Embryonic facial prominence (tissue), 1 donor: ENCODE measurements at regions not wholly inside any gene's neighbourhood (a gene's known extent, or its start where the extent isn't known, plus 50 kb on each side); places are given as distances from the start of the nearest gene placed in this dataset.
"Not testable (repeated sequence)": the region's sequence is repeated elsewhere in the genome, so short reads cannot be mapped to it uniquely, and the experiment has no call there.

Experiments used
- DNase-seq: peaks from one replicate; pipeline ENCODE4 v3.0.0-alpha.2; 2016; ENCODE audit errors: extremely low spot score

DNA sequence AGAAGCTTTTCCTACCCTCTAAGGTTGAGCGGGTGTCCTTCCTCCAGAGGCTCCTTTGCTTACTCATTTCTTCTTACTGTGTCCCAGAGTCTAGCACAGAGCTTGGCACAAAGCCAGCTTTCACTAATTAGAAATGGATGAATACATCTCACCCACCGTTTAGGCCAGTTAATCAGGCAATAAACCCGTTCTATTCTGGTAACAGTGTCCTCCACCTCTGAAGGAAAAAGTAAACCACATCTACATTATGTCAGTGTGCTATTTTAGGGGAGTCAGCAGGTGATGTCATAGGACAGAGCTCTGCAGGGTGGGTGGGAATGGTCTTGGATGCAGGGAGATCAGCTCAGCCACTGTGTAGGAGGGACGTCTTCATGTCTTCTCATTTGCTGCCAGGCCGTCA, 109.2 kb downstream of the OSTF1 start:
- no peak for DNase-seq

DNA sequence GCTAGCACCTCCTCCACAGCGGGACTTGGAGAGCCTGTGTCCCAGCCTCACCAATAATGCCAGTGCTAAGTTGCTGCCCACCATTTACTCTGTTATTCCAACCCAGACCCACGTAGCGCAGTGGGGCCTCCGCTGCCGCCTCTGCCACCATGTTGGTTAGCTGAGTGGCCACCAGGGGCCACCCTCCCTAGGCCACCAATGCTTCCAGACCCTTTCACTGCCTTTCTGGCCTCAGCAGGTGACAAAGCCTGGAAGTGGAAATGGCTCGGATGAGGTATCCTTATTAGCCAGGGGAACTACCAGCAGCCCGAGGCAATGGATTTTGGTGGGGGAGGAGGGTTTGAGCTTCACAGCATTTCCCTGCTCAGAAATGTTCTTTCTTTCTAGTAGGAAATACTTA, 110.1 kb downstream of the OSTF1 start:
- no peak for DNase-seq

DNA sequence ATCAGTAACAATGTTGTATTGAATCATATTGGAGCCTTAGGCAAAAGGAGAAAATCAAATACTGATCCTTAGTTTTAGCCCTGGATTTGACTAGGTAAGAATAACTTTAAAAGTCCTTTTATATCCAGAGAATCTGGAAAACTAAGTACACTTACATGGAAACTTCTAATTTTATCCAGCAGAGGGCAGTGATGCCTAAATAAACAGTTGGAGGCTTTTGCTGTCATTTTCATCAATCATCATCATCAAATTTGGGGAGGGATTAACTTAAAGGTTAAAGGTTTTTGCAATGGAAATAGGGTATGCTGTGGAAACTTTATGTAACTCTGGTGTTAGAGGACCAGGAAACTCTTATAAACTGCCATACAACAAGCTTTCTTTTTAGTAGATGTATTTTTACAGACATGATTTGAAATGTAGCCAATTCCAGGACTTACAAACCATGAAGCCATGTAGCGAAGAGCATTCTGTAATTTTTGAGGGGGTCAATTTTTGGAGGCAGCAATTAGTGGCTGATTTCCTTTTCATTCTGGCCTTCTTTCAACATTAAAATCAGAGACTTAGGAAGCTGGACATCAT, 112.7 kb downstream of the OSTF1 start:
- DNase-seq = no peak

DNA sequence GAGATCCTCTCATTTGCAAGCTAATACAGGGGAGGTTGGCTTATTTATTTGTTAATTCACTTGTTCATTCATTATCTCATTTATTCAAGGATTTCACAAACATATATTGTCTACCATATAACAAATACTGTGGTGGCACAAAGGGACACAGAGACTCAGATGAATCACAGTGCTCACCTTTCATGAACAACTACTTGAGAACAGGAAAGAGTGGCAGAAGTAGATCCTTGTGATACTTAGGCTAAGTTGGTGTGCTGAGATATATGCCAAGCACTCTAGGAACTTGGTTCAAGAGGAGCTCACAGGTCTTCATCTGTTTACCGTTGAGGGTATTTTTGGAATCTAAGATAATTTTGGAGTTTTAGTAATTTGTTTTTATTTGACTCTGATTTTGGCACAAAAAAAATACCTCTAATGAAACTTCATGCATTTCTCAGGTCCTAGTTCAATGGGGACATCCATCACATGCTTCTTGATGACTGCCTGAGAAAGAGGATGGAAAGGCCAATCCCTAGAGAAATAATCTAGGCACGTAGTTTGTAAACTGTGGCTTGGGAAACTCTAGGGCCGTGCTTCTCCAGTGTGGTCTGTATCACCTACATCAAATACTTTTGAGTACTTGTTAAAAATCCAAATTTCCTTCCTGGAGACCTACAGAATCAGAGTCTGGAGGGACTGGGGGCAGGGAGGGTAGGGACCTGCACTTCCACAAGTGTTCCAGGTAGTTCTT, 113.3 kb downstream of the OSTF1 start:
- no peak for DNase-seq

DNA sequence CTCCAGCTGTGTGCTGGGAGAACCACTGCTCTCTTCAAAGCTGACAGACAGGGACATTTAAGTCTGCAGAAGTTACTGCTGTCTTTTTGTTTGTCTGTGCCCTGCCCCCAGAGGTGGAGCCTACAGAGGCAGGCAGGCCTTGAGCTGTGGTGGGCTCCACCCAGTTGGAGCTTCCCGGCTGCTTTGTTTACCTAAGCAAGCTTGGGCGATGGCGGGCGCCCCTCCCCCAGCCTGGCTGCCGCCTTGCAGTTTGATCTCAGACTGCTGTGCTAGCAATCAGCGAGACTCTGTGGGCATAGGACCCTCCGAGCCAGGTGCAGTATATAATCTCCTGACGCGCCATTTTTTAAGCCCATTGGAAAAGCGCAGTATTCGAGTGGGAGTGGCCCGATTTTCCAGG, 119.7 kb downstream of the OSTF1 start:
- not testable (repeated sequence) for DNase-seq

DNA sequence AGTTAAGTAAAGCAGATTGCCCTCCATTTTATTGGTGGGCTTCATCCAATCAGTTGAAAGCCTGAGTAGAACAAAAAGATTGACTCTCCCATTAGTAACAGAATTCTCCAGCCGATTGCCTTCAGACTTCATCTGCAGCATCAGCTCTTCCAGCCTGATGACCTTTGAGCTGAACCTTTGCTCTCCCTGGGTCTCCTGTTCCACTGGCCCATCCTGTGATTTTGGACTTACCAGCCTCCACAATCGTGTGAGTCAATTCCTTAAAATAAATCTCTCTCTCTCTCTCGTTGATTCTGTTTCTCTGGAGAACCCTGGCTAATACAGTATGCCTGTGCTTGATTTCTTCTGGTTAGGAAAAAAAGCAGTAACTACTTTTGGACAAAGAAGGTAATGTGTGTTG, 121.9 kb downstream of the OSTF1 start:
- no peak for DNase-seq

DNA sequence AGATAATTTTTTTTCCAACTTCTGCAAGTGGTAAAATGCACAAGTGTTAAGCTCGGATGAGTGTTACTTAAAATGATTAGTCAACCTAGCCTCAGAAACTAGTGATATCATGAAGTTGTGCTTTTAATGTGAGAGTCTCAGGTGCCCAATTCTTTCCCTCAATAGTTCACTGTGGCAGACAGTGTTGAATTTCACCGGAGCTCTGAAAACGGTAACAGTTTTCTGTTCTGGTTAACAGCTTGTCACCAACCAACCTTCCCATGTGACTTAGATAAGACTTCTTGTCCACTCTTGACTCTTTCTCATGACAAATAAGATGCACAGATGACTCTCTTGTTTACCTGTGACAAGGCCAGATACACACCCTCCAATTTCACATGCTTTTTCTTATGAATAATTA, 125.5 kb downstream of the OSTF1 start:
- no peak for DNase-seq

DNA sequence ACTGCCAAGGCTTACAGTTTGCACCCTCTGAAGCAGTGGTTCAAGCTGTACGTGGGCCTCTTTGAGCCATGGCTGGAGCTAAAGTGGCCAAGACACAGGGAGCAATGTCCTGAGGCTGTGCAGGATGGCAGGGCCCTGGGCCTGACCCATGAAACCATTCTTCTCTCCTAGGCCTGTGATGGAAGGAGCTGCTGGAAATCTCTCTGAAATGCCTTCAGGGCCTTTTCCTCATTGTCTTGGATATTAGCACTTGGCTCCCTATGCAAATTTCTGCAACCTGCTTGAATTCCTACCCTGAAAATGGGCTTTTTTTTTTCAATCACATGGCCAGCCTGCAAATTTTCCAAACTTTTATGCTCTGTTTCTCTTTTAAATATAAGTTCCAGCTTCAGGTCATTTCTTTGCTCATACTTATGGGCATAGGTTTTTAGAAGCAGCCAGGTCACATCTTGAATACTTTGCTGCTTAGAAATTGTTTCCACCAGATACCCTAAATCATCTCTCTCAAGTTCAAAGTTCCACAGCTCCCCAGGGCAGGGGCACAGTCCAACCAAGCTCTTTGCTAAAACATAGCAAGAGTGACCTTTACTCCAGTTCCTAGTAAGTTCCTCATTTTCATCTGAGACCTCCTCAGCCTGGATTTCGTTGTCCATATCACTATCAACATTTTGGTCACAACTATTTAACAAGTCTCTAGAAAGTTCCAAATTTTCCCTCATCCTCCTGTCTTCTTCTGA, 138.3 kb downstream of the OSTF1 start:
- DNase-seq = no peak

DNA sequence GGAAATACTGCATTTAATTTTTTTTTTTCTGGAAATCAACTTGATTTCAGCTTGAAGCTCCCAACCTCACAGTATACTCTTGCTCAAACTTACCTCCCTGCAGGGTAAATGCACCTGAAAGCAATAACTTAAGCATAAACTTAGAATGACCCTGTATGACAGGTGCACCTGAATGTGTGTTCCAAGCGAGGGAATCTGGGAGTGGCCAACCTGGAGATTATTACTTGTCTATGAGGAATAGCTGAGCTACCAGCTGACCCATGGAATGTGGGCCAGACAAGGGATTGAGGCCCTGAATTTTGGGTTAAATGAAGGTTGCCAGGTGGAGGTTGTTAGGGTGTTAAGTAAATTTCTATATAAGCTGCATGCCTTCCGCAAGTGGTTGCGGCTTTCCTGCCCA, 140.6 kb downstream of the OSTF1 start:
- DNase-seq = no peak

DNA sequence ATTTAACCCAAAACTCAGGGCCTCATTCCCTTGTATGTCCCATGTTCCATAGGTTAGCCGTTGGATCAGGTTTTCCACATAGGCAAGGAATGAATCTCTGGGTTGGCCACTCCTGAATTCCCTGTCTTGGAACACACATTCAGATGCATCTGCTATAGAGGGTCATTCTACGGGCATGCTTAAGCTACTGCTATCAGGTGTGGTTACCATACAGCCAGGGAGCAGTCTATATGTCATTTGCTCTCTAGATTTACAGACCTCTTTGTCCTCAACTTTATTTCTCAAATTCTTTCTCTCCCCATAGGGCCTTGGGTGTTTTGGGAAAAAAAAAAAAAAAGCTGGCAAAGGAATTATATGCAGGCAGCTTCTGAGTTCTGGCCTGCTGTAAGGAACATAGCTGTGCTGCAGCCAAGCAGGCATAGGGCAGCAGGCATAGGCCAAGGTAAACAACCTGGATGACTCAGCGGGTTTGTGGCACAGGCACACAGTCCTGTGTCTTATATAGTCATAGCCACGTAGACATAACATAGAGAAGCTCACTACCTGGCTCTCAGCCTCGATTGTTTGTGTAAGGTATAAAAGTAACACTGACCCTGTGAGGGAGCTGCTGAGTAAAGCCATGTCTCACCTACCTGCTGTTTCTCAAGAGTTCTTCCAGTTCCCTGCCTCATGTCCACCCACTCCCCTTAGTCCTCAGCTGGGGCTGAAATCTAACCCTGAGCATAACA, 141.5 kb downstream of the OSTF1 start:
- no peak for DNase-seq

DNA sequence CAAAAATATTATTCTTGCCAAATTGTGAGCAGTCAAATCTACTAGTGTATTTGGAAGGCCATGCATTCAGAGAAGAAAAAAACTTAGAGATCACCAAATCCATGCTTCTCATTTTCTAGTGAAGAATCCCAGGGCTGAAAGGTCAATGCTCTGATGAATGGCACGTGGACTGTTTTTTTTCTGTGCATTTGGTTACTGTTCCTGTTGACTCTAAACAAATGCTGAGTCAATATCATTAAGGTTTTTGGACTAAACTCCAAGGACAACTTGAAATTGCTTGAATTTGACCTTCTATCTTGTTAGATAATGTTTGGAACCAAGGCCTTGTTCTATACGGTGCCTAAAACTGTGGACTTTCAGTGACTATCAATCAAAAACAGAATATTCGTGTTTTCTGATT, 142.2 kb downstream of the OSTF1 start:
- DNase-seq = no peak

DNA sequence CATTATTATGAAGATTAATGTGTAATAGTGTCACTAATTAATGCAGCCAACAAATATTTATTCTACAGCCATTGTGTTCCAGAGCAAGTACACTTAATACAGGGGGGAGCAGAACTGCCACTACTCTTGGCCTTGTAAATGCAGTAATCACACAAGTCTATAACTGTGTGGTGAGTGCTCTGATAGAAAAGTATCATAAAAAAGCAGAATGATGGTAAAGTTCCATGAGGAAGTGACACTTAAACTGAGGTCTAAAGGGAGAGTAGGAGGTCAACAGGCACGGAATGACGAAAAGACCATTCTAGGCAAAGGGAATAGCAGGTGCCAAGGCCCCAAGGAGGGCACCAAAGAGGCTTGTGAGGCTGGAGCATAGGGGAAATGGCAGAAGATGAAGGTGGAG, 142.9 kb downstream of the OSTF1 start:
- no peak for DNase-seq

DNA sequence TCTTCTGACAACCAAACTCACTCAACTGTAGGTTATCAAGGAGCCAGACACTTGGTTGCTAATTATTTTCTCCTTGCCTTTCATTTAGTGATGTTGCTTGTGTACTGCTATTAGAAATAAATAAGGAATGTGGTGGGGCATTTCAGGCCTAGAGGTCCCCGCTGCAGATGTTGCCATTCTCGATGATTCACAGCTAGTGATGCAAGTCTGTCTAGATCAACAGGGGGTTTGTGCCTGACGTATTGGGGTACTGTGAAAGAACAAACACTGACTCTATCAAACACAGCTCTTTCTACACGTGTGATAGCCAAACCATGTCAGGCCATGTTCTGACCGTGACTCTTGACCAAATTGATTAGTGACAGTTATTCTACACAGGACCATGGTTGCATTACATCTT, 144.7 kb downstream of the OSTF1 start:
- DNase-seq = no peak

DNA sequence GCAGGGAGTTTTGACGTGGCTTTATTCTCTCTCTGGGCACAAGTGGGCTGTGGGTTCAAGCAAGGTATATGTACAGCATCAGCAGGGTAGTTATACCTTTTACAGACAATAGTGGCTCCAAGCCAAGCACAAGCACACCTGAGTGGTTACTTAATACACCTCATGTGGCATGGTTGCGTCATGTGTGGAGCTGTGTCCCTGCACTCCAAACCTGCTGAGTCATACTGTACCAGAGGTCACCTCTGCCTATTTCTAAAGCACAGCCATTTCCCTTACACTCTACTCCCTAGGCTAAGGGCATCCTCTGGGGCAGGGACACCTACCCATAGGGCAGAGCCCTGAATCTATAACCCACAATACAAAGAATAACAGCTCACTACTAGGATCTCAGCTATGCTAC, 147.3 kb downstream of the OSTF1 start:
- DNase-seq = no peak

DNA sequence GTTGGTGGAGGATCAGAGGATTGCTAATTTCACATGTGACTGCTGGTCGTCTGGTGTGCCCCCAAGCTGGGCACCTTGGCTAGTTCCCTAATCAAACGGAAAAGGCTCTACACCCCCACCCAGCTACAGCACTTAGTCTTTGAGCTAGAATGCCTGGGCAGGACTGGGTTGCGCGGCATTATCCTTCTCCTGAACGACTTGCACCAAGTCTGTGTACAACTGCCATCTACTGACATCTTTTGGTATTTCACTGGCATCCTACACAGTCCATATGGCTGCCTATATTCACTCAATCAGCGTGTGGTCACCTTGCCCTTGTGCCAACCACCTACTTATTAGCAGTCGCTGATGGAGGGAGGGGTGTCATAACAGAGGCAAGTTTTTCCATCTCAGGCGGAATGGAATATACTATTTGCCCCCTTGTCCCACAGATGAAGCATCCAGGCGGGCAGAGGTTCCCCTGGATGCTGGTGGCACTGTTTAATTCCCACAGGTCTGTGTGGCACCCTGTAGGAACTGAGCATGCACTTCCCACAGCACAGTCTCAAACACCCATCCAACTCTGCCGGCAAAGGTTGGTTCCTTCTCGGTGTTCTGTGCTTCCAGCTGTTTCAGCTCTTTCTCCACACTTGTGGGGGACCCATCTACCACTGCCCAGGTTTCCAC, 150.1 kb downstream of the OSTF1 start:
- DNase-seq = no peak

DNA sequence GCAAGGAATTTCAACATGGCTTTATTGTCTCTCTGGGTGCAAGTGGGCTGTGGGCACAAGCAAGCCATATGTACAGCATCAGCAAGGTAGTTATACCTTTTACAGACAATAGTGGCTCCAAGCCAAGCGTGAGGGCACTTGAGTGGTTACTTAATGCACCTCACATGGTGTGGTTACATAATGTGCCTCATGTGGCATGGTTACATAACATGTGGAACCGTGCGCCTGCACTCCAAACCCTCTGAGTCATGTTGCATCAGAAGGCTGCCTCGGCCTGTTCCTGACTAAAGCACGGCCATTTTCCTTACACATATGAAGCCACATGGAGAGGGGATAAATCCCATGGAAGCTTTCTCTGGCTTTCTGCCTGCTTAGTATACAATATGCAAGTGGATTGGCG, 150.9 kb downstream of the OSTF1 start:
- no peak for DNase-seq

DNA sequence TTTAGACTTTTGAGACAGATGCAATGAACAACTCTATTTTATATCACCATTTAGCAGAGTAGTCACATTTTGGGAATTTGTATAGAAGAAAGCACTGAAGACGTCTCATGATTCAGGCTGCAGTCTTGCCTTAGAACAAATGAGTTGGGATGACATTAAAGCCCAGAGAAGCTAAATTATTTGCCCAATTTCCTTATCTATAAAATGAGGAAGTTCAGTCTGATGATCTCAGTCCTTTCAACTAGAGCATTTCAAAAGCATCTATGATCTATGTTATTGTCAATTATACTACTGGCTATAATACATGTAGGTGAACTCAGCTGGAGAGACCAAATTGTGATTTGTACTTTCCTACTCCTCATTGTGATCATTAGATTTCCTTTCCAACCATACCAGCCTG, 154.1 kb downstream of the OSTF1 start:
- DNase-seq = no peak

DNA sequence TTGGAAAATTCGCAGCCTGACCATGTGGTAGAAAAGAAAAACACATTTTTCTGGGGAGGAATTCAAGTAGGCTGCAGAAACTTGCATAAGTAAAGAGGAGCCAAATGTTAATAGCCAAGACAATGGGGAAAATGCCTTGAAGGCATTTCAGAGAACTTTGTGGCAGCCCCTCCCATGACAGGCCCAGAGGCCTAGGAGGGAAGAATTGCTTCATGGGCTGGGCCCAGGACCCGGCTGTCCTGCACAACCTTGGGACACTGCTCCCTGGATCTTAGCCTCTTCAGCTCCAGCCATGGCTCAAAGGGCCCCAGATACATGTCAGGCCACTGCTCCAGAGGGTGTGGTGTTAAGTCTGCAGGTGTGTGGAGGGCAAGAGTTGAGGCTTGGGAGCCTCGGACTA, 158.6 kb downstream of the OSTF1 start:
- no peak for DNase-seq

DNA sequence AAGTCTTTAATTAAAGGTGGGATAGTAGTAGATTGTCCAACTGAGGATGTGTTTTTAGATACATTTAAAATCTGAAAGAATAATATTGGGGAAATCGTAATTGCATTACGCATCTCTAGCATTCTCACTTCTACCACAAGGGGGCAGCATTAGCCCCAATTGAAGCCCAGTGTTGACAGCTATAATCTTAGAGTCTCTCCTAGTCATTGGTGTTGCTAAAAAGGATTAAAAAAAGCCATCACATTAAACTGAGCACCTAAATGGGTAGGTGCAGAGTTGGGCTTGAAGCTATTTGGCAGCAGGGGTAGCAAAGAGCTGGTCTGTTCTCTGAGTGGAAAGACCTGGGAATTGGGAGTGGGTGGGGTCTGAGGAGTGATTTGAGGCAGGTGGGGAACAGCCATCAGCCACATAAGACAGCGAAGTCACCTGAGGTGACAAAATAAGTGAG, 177.2 kb downstream of the OSTF1 start:
- DNase-seq = peak; percentile 39

DNA sequence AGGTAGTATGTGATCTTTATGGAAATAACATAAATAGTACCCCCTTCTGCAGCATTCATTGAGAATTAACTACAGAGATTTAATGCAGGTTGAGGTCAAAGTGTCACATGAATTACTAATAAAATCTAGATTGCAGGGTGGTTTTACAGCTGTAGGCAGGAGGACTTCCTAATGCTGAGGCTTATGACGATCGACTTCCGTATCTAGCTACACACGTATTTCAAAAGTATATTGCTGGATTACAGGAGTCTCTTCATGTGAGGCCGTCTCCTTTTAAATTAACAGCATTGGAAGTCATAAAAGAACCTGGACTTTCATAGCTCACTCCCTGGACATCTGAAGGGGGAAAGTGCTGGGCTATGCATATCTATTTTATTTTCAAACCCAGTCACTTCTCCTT, 180.9 kb downstream of the OSTF1 start:
- no peak for DNase-seq

DNA sequence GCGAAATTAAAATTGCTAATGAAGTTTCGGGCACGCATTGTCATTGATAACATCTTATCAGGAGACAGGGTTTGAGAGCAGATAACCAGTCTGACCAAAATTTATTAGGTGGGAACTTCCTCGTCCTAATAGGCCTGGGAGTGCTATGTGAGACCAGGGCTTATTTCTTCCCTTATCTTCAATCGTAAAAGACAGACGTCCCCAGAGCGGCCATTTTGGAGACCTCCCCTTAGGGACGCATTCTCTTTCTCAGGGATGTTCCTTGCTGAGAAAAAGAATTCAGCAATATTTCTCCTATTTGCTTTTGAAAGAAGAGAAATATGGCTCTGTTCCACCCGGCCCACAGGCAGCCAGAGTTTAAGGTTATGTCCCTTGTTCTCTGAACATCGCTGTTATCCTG, 184.7 kb downstream of the OSTF1 start:
- DNase-seq = not testable (repeated sequence)

DNA sequence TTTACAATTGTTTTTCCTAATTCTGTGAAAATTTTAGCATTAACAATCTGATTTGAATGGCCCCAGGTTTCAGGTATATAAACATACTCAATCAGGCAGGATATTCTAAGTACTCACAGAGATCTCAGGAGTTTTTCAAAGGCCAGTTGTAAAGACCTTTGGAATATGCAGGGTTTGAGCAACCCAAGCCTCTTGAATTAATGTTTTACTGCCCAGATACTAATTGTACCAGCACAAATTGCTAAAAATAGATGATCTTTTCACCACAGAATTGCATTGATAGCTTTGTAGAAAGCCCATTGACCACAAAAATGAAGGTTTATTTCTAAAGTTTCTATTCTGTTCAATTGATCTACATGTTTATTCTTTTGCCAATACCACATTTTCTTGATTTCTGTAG, 186.5 kb downstream of the OSTF1 start:
- no peak for DNase-seq
